Astrocyte of the hippocampus (primary cell): ENCODE measurements at regions not wholly inside any gene's neighbourhood (a gene's known extent, or its start where the extent isn't known, plus 50 kb on each side); places are given as distances from the start of the nearest gene placed in this dataset.

ENCODE experiments used
- DNase-seq: peaks from one replicate; pipeline ENCODE4 v3.0.0; 2011; ENCODE audit warnings: low read depth, low spot score

DNA sequence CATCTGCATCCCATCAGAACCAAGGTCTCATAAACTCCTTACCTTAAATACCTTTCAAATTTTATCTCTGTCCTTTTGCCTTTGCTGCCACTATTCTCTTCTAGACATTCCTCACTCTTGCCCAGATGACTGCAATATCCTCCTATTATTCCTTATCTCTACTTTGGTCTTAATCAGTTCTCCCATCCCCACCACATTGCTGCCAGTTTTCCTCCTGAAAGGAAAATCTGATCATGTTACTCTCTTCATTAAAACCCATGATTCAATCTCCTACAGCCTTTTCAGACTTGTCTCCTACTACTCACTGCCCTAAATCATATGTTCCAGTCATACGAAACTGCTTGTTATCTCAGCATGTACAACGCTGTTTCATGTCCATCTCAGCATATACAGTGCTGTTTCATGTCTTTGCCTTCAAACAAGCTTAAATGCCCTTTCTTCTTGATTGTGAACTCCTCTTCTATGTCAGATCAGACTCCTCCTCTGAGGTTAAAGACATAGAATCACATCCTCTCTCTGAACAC, 152.6 kb upstream of the FST start:
- no peak for DNase-seq

GRCh38 chr5:53330491-53330890, 149.9 kb upstream of the FST start:
- no peak for DNase-seq

- DNase-seq: peak; percentile 26
Observed at GRCh38 chr5:53331463-53331862, 149.0 kb upstream of the FST start.

- no peak for DNase-seq
Observed at GRCh38 chr5:53333160-53333559, 147.3 kb upstream of the FST start.

DNA sequence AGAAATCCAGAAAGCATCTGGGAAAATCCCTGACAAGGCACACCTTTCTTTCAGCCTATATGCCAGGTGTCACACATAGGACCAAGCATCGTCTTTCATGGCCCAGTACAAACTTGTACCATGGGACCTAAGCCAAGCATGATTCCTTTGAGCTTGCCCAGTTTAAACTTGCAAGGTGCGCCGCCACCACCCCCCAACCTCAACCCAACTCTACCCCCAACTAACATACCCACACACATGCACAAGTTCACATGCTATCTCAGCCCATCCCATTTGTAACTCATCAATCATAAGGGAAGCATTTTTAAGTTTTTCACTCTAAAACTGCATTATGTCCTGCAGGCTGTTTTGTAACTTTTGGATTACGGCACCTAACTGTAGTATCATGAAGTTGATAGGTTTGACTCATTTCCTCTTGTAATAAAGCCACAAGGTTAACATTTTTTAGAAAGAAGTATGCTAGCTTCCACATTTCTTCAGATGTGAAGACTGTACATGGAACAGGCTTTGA, 145.9 kb upstream of the FST start:
- DNase-seq: no peak

DNA sequence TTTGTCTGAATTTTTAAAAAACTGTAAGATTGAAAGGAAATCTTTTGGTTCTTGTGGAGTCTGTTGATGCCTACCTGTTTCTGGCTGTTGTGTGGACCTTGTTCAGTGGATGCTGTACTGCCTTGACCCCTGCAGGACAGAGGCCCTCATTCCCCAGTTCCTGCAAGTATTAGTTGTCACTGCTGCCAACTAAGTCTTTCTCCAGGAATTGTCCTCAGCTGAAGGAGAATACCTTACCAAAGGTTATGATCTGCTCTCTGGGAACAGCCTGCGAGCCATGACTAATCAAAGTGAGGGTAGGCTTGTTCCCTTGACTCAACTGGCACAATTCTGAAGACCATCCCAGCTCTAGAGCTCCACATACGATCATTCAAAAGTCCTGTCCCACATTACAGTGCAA, 145.3 kb upstream of the FST start:
- DNase-seq: no peak

- no peak for DNase-seq
Observed at GRCh38 chr5:53337827-53338226, 142.6 kb upstream of the FST start.

- DNase-seq: no peak
Observed at GRCh38 chr5:53338971-53339370, 141.5 kb upstream of the FST start.

DNA sequence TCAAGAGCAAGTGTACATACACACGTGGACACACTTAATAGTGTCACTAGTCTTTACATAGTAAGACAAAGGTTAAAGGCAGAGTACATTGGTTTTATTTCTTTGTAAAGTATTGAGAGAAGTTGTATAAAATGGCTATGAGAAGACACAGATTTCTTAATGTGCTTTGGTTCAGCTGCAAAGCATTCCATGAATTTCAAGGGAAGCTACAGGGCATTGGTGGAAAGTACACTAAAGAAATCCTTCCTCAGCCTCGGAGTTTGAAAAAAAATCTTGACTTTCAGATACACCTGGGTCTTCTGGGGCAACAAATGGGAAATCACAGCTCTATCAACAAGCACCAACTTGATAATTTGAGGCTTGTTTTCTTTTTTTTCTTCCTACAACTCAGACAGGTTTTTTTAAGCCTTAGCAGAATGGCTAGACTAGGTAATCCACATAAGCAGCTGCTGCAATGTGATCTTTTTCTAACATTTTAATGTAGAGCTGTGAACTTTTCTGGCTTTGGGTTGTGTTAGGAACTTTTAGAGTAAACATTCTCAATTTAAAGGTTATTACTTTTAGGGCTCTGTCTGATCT, 140.4 kb upstream of the FST start:
- DNase-seq: no peak

DNA sequence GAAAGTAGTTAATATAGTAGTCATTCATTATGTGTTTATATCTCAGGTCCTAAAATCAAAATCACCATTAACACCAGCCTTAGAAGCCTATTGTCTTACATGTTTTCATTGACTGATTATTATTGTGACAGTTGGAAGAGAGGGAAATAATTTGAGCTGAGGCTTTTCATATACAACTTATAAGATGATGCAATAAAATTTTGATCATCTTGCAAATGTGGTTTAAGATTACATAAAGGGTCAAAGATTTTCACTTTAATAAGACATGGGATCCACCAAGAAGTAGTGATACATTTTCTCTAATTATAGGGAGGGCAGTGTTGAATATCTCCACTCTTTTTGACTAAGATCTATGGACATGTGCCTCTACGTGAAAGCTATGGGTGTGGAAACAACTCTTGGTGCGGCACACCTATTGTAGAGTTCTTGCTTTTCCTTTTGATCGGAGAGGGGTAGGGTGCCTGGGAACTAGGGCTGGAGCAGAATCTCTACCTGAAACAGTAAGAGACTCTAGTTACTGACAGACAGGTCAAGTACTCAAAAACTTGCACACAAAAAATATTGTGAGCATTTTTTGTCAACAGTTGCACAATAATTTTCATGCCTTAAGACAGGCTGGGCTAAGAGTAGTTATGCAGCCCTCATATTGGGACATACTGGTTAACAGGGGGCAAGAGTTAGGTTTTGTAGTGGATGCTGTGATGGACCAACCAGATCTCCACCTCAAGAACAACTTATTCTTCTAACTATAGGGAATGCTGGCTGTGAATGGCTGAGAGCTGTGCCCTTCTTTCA, 139.3 kb upstream of the FST start:
- no peak for DNase-seq

DNA sequence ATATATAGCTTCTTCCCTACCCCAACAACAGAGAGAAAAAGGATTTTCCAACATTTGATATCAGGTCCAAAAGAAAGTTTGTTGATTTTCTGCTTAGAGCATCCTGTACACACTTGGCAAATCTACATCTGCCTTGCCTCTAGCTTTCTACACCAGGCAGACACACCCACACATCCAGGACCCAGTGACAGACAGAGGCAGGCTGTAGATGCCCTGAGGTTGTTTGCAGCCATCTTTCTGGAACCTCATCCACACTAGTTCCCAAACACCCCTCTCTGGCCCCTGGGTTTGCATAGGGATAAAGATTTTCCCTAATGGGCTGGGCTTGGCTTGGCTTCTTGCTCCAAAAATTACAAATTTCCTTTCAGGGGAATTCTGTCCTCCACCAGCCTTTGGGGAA, 138.2 kb upstream of the FST start:
- no peak for DNase-seq

GRCh38 chr5:53343187-53343586, 137.2 kb upstream of the FST start:
- DNase-seq: peak; percentile 79

DNA sequence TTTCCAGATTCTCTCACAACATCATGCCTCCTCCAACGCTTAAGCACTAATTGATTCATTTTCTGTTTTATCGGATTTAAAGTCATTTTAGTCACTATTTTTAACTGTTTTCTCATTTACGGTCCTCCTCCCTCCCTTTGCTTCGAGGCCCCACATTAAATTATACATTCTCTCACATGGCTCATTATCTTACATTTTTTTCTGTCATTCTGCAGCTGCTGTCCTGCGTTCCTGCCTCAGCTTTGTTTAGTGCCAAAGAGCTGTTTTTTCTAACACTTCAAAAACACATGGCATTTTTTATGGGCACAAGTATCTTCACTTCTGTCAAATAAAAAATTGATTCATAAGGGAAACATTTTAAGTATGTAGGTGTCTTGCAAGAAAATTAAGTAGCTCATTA, 130.1 kb upstream of the FST start:
- no peak for DNase-seq

DNA sequence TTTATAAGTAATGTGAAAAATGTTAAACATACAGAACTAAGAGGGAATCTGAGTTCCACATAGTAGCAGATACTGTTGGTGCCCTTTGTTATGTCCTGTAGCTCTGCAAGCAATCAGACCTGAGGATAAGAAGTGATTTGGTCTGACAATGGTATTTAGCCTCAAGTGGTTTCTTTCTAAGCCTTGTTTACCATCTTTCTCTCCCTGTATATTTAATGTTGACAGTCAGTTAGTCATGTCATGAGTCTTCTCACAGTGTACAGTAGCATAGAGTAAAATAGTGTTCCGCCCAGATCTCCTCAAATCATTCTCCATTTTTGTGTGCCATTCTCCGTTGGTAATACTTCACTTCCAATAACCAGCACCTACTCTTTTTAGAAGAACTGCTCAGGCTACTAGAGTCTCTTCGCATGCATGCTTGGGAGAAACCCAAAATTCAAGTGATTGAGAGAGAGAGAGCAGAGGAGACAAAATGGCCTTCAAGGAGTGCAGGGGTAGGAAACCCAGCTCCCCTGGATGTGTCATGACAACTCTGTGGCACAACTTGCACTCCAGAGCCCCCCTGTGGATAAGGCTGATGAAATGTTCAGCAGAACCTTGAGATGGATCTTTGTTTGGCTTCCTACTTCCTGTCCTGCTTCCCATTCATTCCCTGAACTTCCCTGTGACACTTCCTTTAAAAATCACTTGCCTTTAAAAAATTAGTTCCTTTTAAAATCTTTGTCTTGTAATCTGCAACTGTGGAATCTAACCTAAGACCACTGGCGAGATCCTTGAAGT, 129.2 kb upstream of the FST start:
- DNase-seq: no peak

DNA sequence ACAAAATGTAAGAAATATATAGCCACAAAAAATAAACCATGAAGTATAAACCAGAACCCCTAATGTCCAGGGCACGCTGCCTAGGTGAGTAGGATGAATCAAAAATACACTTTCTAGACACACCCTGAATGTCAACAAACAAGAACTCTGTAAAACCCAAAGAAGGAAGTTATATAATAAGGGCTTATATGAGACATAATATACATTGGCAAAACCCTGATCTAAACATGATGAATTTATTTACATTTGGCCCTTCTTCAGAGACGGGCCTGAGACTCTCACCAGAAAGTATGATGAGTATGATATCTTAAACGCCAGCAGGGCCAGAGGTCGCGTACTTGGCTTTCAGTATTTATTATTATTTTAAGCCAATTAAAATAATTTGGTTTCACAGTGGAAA, 125.1 kb upstream of the FST start:
- DNase-seq: no peak

DNA sequence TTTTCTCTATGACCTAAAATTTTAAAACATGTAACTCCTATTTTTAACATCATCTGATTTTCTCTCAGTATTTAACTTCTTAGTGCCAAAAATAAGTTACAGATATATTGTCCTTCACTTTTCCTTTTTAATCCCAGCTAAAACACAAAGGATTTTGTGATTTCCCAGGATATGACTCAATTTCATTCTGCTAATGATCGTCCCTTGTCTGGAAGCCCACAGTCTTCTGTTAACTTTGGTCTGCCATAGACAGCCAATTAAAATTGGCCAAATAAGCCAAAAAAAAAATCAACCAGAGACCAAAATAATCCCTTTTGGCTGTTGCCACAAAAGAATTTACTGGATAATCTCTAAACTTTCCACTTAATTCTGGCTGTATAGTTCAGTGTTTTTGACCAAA, 124.5 kb upstream of the FST start:
- no peak for DNase-seq

GRCh38 chr5:53357439-53357838, 123.0 kb upstream of the FST start:
- DNase-seq: no peak

- DNase-seq: no peak
Observed at GRCh38 chr5:53358794-53359193, 121.6 kb upstream of the FST start.

DNA sequence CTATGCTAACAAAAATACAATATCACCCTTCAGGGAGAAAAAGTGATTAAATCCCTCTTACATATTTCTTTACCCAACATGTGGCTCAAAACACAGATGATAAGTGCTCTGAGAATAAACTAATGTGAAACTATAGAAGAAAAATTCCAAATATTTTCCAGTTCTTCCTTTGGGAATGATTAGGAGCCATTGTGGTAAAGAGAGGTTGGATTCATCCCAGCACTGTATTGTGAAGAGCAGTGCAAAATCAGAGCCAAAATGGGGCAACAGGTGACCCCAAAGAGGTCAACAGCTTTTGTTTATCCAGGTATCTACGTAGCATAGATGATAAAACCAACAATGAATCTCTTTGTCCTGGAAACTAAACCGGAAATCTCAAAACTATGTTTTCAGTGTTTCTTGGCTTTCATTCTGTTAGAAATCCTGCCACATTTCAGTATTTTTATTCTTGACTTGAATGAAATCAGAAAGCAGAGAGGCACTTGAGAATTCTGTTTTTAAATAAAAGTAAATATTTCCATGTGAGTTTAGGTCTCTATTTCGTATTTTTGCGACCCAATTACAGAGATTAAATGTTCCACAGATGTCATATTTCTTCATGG, 120.4 kb upstream of the FST start:
- DNase-seq: no peak

DNA sequence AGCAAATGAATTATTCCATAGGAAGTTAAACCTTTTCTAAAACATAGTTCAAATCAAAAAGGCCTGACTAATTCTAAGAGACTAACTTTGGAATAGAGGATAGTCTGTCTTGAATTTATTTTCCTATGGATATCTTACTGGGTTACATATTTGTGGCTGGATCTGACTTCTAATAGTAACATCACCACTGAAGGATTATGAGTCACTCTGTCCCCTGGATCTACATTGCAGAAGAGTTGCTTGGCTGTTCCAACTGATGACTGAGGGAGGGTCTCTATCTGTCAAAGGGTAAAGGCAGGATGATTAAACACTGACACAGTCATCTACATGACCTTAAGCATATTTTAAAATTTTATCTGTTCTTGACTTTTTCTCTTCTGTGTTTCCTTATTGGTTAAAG, 119.6 kb upstream of the FST start:
- DNase-seq: peak; percentile 69

DNA sequence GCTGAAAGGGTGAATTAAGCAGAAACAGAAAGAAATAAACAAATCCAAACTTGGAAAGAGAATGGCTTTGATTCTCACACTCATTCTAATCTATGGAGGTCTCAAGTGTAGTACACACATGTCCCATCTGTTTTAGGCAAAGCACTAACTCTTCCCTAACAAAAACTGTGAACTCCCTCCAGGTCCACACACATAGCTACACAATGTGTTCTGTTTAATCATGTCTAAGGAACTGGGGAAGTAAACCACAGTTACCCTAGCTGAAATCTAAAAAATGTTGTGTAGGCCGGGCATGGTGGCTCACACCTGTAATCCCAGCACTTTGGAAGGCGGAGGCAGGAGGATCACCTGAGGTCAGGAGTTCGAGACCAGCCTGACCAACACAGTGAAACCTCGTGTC, 118.7 kb upstream of the FST start:
- DNase-seq: no peak

DNA sequence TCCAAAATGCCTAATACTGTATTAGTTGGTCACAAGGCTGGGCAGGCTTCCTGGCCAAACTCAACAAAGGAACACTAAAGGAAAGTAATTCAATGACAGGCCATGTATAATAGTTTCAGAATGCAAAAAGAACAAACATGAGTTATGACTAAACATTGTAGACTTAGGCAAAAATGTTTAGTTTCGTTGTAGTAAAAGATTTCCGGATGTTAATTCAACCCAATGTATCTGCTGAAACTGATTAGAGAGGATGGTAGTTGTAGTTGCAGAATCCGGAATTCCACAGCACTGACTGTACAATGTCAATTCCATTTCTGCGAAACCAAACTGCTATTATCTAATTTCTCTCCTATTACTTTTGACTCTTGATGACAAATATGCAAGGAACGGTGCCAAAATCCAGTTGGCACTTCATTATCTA, 117.9 kb upstream of the FST start:
- DNase-seq: peak; percentile 80
